SK-N-DZ (cell line): ENCODE measurements at regions not wholly inside any gene's neighbourhood (a gene's known extent, or its start where the extent isn't known, plus 50 kb on each side); places are given as distances from the start of the nearest gene placed in this dataset.

Source experiments
- DNase-seq: peaks from one replicate; pipeline ENCODE4 v3.0.0-alpha.2; 2015; ENCODE audit warnings: low spot score

GRCh38 chr10:57880446-57881227, 387.1 kb downstream of the IPMK start:
- DNase-seq, result peak; percentile 83

GRCh38 chr10:57874810-57875209, 392.9 kb downstream of the IPMK start:
- no peak for DNase-seq

- no peak for DNase-seq
Observed at GRCh38 chr10:57867241-57867640, 400.5 kb downstream of the IPMK start.

GRCh38 chr10:57864765-57865680, 402.7 kb downstream of the IPMK start:
- DNase-seq, result no peak

GRCh38 chr10:57849691-57850357, 417.9 kb downstream of the IPMK start:
- peak; percentile 8 for DNase-seq

GRCh38 chr10:57846307-57847065, 421.2 kb downstream of the IPMK start:
- DNase-seq, result no peak

GRCh38 chr10:57844387-57844998, 423.2 kb downstream of the IPMK start:
- DNase-seq, result no peak

- no peak for DNase-seq
Observed at GRCh38 chr10:57830877-57831560, 436.7 kb downstream of the IPMK start.

GRCh38 chr10:57825015-57825414, 442.7 kb downstream of the IPMK start:
- DNase-seq, result no peak

- DNase-seq, result no peak
Observed at GRCh38 chr10:57823398-57823797, 444.3 kb downstream of the IPMK start.

- DNase-seq, result no peak
Observed at GRCh38 chr10:57822965-57823364, 444.7 kb downstream of the IPMK start.

GRCh38 chr10:57818522-57818921, 449.2 kb downstream of the IPMK start:
- DNase-seq, result no peak

GRCh38 chr10:57817741-57818140, 450.0 kb downstream of the IPMK start:
- no peak for DNase-seq

GRCh38 chr10:57815949-57816348, 451.7 kb downstream of the IPMK start:
- no peak for DNase-seq

GRCh38 chr10:57809961-57810360, 457.7 kb downstream of the IPMK start:
- no peak for DNase-seq

GRCh38 chr10:57807906-57808305, 459.8 kb downstream of the IPMK start:
- no peak for DNase-seq

- DNase-seq, result no peak
Observed at GRCh38 chr10:57806675-57807074, 461.0 kb downstream of the IPMK start.

GRCh38 chr10:57799625-57800024, 468.1 kb downstream of the IPMK start:
- no peak for DNase-seq

- DNase-seq, result no peak
Observed at GRCh38 chr10:57798830-57799229, 468.9 kb downstream of the IPMK start.

GRCh38 chr10:57791546-57791945, 476.1 kb downstream of the IPMK start:
- no peak for DNase-seq
